ENCODE measurements at regions not wholly inside any gene's neighbourhood (a gene's known extent, or its start where the extent isn't known, plus 50 kb on each side); places are given as distances from the start of the nearest gene placed in this dataset.
"Not testable (repeated sequence)": the region's sequence is repeated elsewhere in the genome, so short reads cannot be mapped to it uniquely, and the experiment has no call there.

GRCh38 chr6:4503700-4504099 lies 272.5 kb upstream of the CDYL start:
- DNase-seq (ENCODE audit: low read depth), result no peak

- DNase-seq (ENCODE audit: low read depth), result no peak
Measured at GRCh38 chr6:4496284-4496683, 279.9 kb upstream of the CDYL start.

- DNase-seq (ENCODE audit: low read depth), result no peak
Measured at GRCh38 chr6:4491501-4492260, 284.5 kb upstream of the CDYL start.

- DNase-seq (ENCODE audit: low read depth), result no peak
Measured at GRCh38 chr6:4489538-4489937, 286.7 kb upstream of the CDYL start.

- DNase-seq (ENCODE audit: low read depth), result no peak
Measured at GRCh38 chr6:4488389-4488788, 287.8 kb upstream of the CDYL start.

- DNase-seq (ENCODE audit: low read depth), result no peak
Measured at GRCh38 chr6:4487538-4487937, 288.7 kb upstream of the CDYL start.

GRCh38 chr6:4486568-4487315 lies 289.5 kb upstream of the CDYL start:
- DNase-seq (ENCODE audit: low read depth), result no peak

- no peak for DNase-seq (ENCODE audit: low read depth)
Measured at GRCh38 chr6:4485735-4486134, 290.5 kb upstream of the CDYL start.

GRCh38 chr6:4482461-4482860 lies 293.7 kb upstream of the CDYL start:
- no peak for DNase-seq (ENCODE audit: low read depth)

- no peak for DNase-seq (ENCODE audit: low read depth)
Measured at GRCh38 chr6:4480788-4481735, 295.1 kb upstream of the CDYL start.

GRCh38 chr6:4478098-4478497 lies 298.1 kb upstream of the CDYL start:
- DNase-seq (ENCODE audit: low read depth), result no peak

- DNase-seq (ENCODE audit: low read depth), result no peak
Measured at GRCh38 chr6:4474810-4475209, 301.4 kb upstream of the CDYL start.

GRCh38 chr6:4472969-4473642 lies 303.1 kb upstream of the CDYL start:
- no peak for DNase-seq (ENCODE audit: low read depth)

GRCh38 chr6:4472222-4472621 lies 304.0 kb upstream of the CDYL start:
- no peak for DNase-seq (ENCODE audit: low read depth)

- not testable (repeated sequence) for DNase-seq (ENCODE audit: low read depth)
Measured at GRCh38 chr6:4471515-4471914, 304.7 kb upstream of the CDYL start.

GRCh38 chr6:4470698-4471210 lies 305.4 kb upstream of the CDYL start:
- DNase-seq (ENCODE audit: low read depth), result no peak

- DNase-seq (ENCODE audit: low read depth), result no peak
Measured at GRCh38 chr6:4466769-4467480, 309.3 kb upstream of the CDYL start.

- no peak for DNase-seq (ENCODE audit: low read depth)
Measured at GRCh38 chr6:4466261-4466660, 309.9 kb upstream of the CDYL start.

GRCh38 chr6:4464638-4465037 lies 311.6 kb upstream of the CDYL start:
- DNase-seq (ENCODE audit: low read depth), result no peak

- DNase-seq (ENCODE audit: low read depth), result no peak
Measured at GRCh38 chr6:4463236-4463635, 313.0 kb upstream of the CDYL start.

Measured in stimulated activated CD8-positive, alpha-beta memory T cell treated with anti-CD3 and anti-CD28 coated beads, Interleukin-12 subunit alpha, Interleukin-12 subunit beta, amount 100 ng/mL, for 1 hour (primary cell).